ENCODE measurements at regions not wholly inside any gene's neighbourhood (a gene's known extent, or its start where the extent isn't known, plus 50 kb on each side); places are given as distances from the start of the nearest gene placed in this dataset.

DNA sequence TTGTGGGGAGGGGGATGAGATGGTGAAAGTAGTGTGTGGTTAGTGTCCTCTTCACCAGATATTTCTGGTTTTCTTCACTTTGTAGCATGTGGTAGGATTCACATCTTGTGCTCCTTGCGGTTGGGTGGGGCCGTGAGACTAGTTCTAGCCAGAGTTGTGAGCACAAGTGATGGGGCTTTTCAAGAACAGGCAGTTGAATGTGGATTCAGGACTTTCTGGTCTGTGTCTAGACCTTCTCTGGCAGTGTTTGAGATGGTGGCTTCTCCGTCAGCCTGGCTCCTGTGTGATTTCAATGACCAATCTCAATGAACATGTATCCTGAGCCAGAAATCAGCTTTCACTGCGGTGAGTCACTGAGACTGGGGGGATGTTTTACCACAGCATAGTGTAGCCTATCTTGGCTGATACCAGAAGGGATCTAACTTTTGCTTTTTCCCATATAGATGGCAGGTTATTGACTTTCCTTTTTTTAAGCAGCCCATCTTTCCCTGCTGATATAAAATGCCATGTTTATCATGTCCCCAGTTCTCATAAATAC, 82.6 kb downstream of the RPLP1 start:
- H3K4me3 ChIP-seq (ENCODE audit: low read depth, low read length) = no peak overlapping the region
- no peak for DNase-seq (ENCODE audit: low read depth)
- TF ChIP-seq, protein P1, sequence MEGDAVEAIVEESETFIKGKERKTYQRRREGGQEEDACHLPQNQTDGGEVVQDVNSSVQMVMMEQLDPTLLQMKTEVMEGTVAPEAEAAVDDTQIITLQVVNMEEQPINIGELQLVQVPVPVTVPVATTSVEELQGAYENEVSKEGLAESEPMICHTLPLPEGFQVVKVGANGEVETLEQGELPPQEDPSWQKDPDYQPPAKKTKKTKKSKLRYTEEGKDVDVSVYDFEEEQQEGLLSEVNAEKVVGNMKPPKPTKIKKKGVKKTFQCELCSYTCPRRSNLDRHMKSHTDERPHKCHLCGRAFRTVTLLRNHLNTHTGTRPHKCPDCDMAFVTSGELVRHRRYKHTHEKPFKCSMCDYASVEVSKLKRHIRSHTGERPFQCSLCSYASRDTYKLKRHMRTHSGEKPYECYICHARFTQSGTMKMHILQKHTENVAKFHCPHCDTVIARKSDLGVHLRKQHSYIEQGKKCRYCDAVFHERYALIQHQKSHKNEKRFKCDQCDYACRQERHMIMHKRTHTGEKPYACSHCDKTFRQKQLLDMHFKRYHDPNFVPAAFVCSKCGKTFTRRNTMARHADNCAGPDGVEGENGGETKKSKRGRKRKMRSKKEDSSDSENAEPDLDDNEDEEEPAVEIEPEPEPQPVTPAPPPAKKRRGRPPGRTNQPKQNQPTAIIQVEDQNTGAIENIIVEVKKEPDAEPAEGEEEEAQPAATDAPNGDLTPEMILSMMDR (conservative IDR thresholded peaks at IDR 0.05; ENCODE audit: low read depth, low read length) = no peak

DNA sequence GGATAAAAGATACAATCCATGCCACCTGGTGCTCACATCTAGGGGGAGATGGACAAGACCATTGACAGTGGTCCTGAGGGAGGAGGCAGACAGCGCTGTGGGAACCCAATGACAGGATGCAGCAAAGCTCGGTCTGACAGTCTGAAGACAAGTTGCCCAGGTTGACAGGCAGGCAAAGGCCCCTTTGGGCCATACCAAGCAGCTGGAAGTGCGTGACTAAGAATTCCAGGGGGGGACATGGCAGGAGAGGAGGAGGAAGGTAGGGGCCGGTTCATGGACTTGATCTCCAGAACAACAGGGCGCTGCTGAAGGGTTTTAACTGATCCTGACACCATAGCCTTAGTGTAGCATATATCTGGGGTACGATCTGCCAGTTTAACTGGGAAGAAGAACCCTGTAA, 83.4 kb downstream of the RPLP1 start:
- no peak overlapping the region for H3K4me3 ChIP-seq (ENCODE audit: low read depth, low read length)
- TF ChIP-seq, protein P1 (conservative IDR thresholded peaks at IDR 0.05; ENCODE audit: low read depth, low read length) = no peak
- no peak for DNase-seq (ENCODE audit: low read depth)

DNA sequence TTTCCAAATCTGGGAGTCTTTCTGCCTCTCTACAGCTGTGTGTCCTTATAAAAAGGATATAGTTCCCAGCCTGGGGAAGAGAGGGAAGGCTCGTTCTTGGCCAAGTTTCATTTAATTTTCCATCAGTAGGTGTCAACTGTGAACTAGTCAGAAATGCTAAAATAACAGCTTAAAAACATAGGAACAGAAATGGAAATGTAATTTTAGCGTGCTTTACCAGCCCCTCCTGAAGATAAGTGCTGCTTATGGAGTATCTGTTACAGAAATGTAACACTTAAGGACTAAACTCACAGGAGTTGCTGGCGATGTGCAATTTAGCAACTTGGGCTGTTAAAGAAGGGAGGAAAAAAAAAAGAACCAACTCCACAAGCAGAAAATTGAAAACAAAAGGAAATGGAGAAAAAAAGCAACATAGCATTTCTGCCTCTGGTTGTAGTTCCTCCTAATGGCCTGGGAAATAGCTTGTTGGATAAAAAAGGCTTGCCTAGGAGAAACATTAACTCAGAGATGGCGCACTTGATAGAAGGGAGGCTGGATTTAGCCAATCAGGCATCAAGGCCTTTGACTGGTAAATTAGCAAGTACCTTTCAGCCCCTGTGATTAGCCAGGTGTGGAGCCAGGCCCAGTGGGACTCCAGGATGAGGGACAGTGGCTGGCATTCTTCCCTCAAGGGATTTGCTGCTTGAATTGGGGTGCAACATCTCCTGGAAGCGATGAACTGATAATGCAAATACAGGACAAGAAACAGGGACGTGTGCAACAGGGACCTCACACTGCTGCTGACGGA, 84.3 kb downstream of the RPLP1 start:
- TF ChIP-seq, protein P1 (conservative IDR thresholded peaks at IDR 0.05; ENCODE audit: low read depth, low read length) = peak; percentile 4
- no peak overlapping the region for H3K4me3 ChIP-seq (ENCODE audit: low read depth, low read length)
- DNase-seq (ENCODE audit: low read depth) = no peak

DNA sequence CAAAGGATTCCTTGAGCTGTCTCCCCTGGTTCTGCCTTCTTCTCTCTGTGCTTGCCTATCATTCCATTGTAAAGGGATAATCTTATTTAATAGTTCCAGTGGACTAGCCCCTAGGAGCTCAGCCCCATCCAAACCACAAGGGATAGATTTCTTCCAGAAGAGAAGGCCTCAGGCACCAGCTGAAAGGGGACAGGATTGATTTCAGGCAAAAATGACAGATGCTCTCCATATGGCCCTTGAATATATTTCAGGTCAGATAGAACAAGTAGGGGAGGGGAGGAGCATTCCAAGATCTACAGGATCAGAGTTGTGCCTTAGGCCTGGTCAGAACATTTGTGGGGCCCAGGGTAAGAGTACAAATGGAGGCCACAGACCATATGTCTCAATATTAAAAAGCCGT, 85.3 kb downstream of the RPLP1 start:
- no peak overlapping the region for H3K4me3 ChIP-seq (ENCODE audit: low read depth, low read length)
- no peak for DNase-seq (ENCODE audit: low read depth)
- TF ChIP-seq, protein P1 (conservative IDR thresholded peaks at IDR 0.05; ENCODE audit: low read depth, low read length) = no peak

DNA sequence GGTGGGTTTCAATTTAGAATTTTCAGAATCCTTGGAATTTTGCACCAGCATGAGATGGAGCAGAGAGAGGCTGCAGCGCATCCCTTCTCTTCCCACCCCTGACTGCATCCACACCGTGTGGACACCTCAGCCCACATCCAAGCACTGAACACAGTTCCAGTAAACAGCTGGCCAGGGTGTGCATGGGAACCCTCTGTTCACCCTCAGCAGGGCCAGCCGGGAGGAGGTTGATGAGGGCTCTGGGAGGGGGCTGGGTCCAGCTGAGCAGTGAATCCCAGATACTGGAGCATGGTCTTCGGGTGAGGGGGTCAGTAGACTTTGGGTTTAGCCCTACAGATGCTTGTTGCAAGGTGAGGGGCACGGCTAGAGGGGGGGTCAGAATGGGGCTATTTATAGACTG, 85.8 kb downstream of the RPLP1 start:
- TF ChIP-seq, protein P1 (conservative IDR thresholded peaks at IDR 0.05; ENCODE audit: low read depth, low read length) = no peak
- no peak overlapping the region for H3K4me3 ChIP-seq (ENCODE audit: low read depth, low read length)
- DNase-seq (ENCODE audit: low read depth) = no peak

DNA sequence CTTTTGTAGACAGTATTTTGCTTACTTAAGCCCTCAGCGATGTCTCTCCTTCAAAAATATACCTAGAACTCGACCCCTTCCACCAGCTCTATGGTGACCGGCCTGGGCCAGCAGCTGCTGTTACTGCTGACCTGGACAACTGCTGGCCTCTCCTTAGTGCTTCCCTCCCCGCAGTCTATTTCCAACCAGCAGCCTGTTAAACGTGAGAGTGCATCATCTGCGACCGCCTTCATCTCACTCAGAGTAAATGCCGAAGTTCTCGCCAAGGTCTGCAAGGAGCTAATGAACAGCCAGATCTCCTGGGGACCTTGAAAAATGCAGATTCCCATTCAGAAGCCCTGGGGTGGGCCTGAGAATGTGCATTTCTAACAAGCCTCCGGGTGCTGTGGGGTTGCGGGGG, 86.7 kb downstream of the RPLP1 start:
- DNase-seq (ENCODE audit: low read depth) = no peak
- TF ChIP-seq, protein P1 (conservative IDR thresholded peaks at IDR 0.05; ENCODE audit: low read depth, low read length) = no peak
- H3K4me3 ChIP-seq (ENCODE audit: low read depth, low read length) = no peak overlapping the region

DNA sequence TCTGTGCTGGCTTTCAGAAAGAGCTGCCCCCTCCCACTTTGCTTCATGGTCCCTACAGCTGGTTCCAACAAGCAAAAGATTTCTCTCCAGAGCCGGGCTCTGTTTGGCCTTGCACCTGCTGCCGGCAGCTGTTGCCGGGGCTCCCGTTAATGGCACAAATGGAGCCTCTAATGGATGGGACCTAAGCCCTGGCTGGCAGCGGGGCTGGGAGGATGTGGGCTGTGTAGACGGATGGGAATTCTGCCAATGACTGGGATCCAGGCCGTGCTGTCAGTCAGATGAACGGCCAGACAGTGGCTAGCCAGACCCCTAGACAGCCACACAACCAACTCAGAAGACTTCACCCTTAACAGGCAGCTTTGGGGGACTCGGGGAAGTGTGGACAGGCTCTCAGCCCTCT, 88.0 kb downstream of the RPLP1 start:
- TF ChIP-seq, protein P1 (conservative IDR thresholded peaks at IDR 0.05; ENCODE audit: low read depth, low read length) = no peak
- no peak overlapping the region for H3K4me3 ChIP-seq (ENCODE audit: low read depth, low read length)
- DNase-seq (ENCODE audit: low read depth) = no peak

Measured in epithelial cell of proximal tubule (primary cell).